ENCODE measurements at regions not wholly inside any gene's neighbourhood (a gene's known extent, or its start where the extent isn't known, plus 50 kb on each side); places are given as distances from the start of the nearest gene placed in this dataset.

- CTCF ChIA-PET = no interaction called here
- RAD21 ChIA-PET (ENCODE audit: unreplicated experiment) = no interaction called here
- H3K9me3 ChIP-seq (replicated peaks; ENCODE audit: control insufficient read depth, insufficient read depth, low read length) = no peaks in the 10 kb centered on the region
- H3K79me2 ChIP-seq (ENCODE audit: control insufficient read depth, insufficient read depth, low read length) = no peaks in the 10 kb centered on the region
- H3K4me3 ChIP-seq = no peak overlapping the region
- no peak for TF ChIP-seq SMAD1 (IDR thresholded peaks at IDR 0.05; ENCODE audit: low read depth, partially characterized antibody)
- TF ChIP-seq, protein P1, sequence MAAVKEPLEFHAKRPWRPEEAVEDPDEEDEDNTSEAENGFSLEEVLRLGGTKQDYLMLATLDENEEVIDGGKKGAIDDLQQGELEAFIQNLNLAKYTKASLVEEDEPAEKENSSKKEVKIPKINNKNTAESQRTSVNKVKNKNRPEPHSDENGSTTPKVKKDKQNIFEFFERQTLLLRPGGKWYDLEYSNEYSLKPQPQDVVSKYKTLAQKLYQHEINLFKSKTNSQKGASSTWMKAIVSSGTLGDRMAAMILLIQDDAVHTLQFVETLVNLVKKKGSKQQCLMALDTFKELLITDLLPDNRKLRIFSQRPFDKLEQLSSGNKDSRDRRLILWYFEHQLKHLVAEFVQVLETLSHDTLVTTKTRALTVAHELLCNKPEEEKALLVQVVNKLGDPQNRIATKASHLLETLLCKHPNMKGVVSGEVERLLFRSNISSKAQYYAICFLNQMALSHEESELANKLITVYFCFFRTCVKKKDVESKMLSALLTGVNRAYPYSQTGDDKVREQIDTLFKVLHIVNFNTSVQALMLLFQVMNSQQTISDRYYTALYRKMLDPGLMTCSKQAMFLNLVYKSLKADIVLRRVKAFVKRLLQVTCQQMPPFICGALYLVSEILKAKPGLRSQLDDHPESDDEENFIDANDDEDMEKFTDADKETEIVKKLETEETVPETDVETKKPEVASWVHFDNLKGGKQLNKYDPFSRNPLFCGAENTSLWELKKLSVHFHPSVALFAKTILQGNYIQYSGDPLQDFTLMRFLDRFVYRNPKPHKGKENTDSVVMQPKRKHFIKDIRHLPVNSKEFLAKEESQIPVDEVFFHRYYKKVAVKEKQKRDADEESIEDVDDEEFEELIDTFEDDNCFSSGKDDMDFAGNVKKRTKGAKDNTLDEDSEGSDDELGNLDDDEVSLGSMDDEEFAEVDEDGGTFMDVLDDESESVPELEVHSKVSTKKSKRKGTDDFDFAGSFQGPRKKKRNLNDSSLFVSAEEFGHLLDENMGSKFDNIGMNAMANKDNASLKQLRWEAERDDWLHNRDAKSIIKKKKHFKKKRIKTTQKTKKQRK (IDR thresholded peaks at IDR 0.05; ENCODE audit: low read depth, low read length) = no peak
- no peak for TF ChIP-seq NFXL1 (IDR thresholded peaks at IDR 0.05; ENCODE audit: borderline replicate concordance)
- no peak for TF ChIP-seq ZBED1 (IDR thresholded peaks at IDR 0.05; ENCODE audit: borderline replicate concordance)
- no peak for TF ChIP-seq CREB1 (IDR thresholded peaks at IDR 0.05; ENCODE audit: low read depth)
- no peak overlapping the region for H3K9ac ChIP-seq (ENCODE audit: control insufficient read depth, insufficient read depth, low read length)
- BruUV-seq (replicated peaks) = no TSS peak
- no peaks in the 10 kb centered on the region for H3K36me3 ChIP-seq (ENCODE audit: control insufficient read depth in 2 of 2, insufficient read depth in 2 of 2, low read length in 1 of 2)
- intact Hi-C loops (cut with micrococcal nuclease; ENCODE audit: unreplicated experiment) = no loop called here
- H4K20me1 ChIP-seq (ENCODE audit: control insufficient read depth, insufficient read depth) = no peaks in the 10 kb centered on the region
- H2AFZ ChIP-seq (ENCODE audit: control insufficient read depth, low read depth, low read length) = no peak overlapping the region
- H3K4me2 ChIP-seq (ENCODE audit: control insufficient read depth, insufficient read depth) = no peak overlapping the region
- H3K27ac ChIP-seq (ENCODE audit: control insufficient read depth, insufficient read depth) = no peak overlapping the region
- in situ Hi-C loops (cut with MboI) = no loop called here
- 0% methylated on average over 2 of the region's 2 CpGs for WGBS (ENCODE audit: insufficient coverage, insufficient replicate concordance, low lambda C conversion rate, missing lambda C conversion rate)
- no peak for DNase-seq (ENCODE audit: low read depth, low spot score)
- FAIRE-seq = no peak
- no peaks in the 10 kb centered on the region for H3K27me3 ChIP-seq (replicated peaks in 1 of 2; ENCODE audit: control insufficient read depth in 2 of 2, insufficient read depth in 2 of 2, low read length in 1 of 2)
- SMC1A ChIA-PET (ENCODE audit: uncharacterized antibody, unreplicated experiment) = interaction anchor here (1.0 to 1.4 kb wide), 2 partner anchors 9 to 255 kb away, joined by 3 read pairs; no protein-coding TSS in a partner anchor
- ATAC-seq = no peak
- POLR2A ChIA-PET = no interaction called here
- H3K4me1 ChIP-seq (ENCODE audit: control insufficient read depth, insufficient read depth, low read length) = no peaks in the 10 kb centered on the region
Observed at GRCh38 chr5:131079232-131079631, 85.8 kb downstream of the HINT1 start.
